ENCODE measurements at regions not wholly inside any gene's neighbourhood (a gene's known extent, or its start where the extent isn't known, plus 50 kb on each side); places are given as distances from the start of the nearest gene placed in this dataset.

GRCh38 chr10:123394382-123394781 lies 240.2 kb downstream of the BUB3 start:
- TF ChIP-seq CTCF (IDR thresholded peaks at IDR 0.05; ENCODE audit: insufficient read depth, low read length) (no peak), POLR2AphosphoS5 (IDR thresholded peaks at IDR 0.05; ENCODE audit: low read depth) (no peak)
